Loucy (cell line): ENCODE measurements at regions not wholly inside any gene's neighbourhood (a gene's known extent, or its start where the extent isn't known, plus 50 kb on each side); places are given as distances from the start of the nearest gene placed in this dataset.

ENCODE experiments used
- CTCF ChIP-seq: fragments of 200-600 bp; sonication (generic); conservative IDR thresholded peaks from 2 replicates; pipeline ENCODE4 v1.5.1; 2014; ENCODE audit warnings: mild to moderate bottlenecking, antibody characterized with exemption, low read length
- EZH2phosphoT487 ChIP-seq: fragments of 200-600 bp; IDR thresholded peaks from 2 replicates; pipeline ENCODE4 v1.6.1; 2018; ENCODE audit warnings: antibody characterized with exemption, mild to moderate bottlenecking, moderate library complexity, borderline replicate concordance

- no peak for TF ChIP-seq CTCF
- no peak for TF ChIP-seq EZH2phosphoT487
Measured at GRCh38 chr21:19535356-19535755, 1131.8 kb upstream of the TMPRSS15 start.
